ENCODE measurements at regions not wholly inside any gene's neighbourhood (a gene's known extent, or its start where the extent isn't known, plus 50 kb on each side); places are given as distances from the start of the nearest gene placed in this dataset.

DNA sequence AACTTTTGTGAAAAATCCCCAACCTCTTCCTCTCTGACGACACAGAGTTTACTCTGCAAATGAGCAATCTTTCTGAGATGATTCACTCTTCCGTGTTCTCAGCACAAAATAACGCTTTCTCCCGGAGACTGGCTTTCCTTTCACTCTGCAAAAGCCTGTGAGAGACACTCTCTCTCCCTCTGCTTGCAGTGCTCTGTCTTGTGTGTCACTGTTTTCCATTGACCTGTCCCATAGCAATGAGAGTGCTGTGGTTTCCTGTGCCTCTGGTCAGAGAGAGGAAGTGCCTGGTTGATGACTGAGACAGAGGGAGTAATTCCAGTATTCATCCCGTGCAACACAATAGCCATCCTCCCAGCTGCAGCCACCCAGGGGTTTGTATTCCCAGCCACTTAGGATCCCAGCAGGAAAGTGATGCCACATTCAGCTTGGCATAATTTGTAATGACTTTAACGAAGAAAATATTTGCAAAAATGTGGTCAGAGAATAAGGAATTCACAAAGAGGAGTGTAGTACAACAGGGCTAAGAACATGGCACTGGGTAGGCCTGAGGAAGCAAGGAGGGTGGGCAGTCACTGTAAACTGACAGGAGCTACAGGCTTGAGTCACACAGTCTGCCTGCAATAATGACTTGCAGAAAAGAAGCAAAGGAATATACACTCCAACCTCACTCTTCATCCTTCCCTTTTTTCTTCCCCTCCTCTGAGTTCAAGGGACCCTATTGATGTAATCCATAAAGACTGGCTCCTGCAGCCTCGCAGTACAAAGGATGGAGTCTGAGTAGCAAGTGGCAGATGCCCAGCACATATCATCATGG, 463.5 kb upstream of the RGMB start:
- no peak for DNase-seq (ENCODE audit: extremely low spot score)
- no peaks in the 10 kb centered on the region for H3K36me3 ChIP-seq
- no peaks in the 10 kb centered on the region for H3K9me3 ChIP-seq
- 46% methylated on average over 7 of the region's 7 CpGs for WGBS
- H3K27me3 ChIP-seq = no peaks in the 10 kb centered on the region
- peak overlapping the region in 3 of 4 donors; percentile 15 to 39 (median 25) for H3K27ac ChIP-seq (replicated peaks in 1 of 4)
- no peak for TF ChIP-seq POLR2AphosphoS5 (IDR thresholded peaks at IDR 0.05)
- TF ChIP-seq POLR2A (IDR thresholded peaks at IDR 0.05; ENCODE audit: low read depth) = no peak
- no peak for TF ChIP-seq EP300 (IDR thresholded peaks at IDR 0.05)
- no peak for TF ChIP-seq CTCF (IDR thresholded peaks at IDR 0.05)
- H3K4me1 ChIP-seq = peaks cover 0 to 21% (median 9%) of the 10 kb centered on the region in 4 donors
- peak overlapping the region in 2 of 4 donors; percentile 15 to 24 for H3K4me3 ChIP-seq
- intact Hi-C loops (cut with DNase I) = no loop called here

- no peak for DNase-seq (ENCODE audit: extremely low spot score)
- no peaks in the 10 kb centered on the region for H3K9me3 ChIP-seq
- peaks cover 0 to 18% (median 9%) of the 10 kb centered on the region in 4 donors for H3K4me1 ChIP-seq
- no peak overlapping the region for H3K4me3 ChIP-seq
- H3K27ac ChIP-seq (replicated peaks in 1 of 4) = peak overlapping the region in 3 of 4 donors; percentile 21 to 25 (median 25)
- no peaks in the 10 kb centered on the region for H3K27me3 ChIP-seq
- intact Hi-C loops (cut with DNase I) = no loop called here
- TF ChIP-seq POLR2A (IDR thresholded peaks at IDR 0.05; ENCODE audit: low read depth) = no peak
- TF ChIP-seq POLR2AphosphoS5 (IDR thresholded peaks at IDR 0.05) = no peak
- TF ChIP-seq CTCF (IDR thresholded peaks at IDR 0.05) = no peak
- TF ChIP-seq EP300 (IDR thresholded peaks at IDR 0.05) = no peak
- no peaks in the 10 kb centered on the region for H3K36me3 ChIP-seq
Measured at GRCh38 chr5:98314292-98314691, 459.2 kb upstream of the RGMB start.

DNA sequence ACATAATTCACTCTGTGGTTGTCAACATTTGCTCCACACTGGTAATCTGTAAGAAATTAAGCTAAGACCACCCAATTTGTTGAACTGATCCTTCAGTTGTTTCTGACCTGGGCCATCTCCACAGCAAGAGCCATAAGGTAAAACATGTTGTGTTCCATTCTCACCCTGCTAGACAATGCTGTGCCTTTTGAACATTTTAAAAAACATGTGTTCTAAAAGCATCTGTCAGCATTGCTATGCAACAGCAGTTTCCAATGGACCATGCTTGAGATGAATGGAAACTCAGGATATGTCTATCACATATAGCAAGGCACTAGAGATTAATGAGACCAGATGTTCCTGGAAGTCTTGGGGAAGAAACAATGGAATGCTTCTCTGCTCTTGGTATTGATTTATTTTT, 455.1 kb upstream of the RGMB start:
- TF ChIP-seq EP300 (IDR thresholded peaks at IDR 0.05) = no peak
- no peak for TF ChIP-seq POLR2AphosphoS5 (IDR thresholded peaks at IDR 0.05)
- TF ChIP-seq POLR2A (IDR thresholded peaks at IDR 0.05; ENCODE audit: low read depth) = no peak
- no peak for TF ChIP-seq CTCF (IDR thresholded peaks at IDR 0.05)
- intact Hi-C loops (cut with DNase I) = no loop called here
- H3K36me3 ChIP-seq = no peaks in the 10 kb centered on the region
- no peak overlapping the region for H3K4me3 ChIP-seq
- H3K4me1 ChIP-seq = peaks cover 0 to 17% (median 6%) of the 10 kb centered on the region in 4 donors
- H3K27me3 ChIP-seq = no peaks in the 10 kb centered on the region
- no peak for DNase-seq (ENCODE audit: extremely low spot score)
- no peaks in the 10 kb centered on the region for H3K9me3 ChIP-seq
- no peak overlapping the region for H3K27ac ChIP-seq (replicated peaks in 1 of 4)

- no peaks in the 10 kb centered on the region for H3K27me3 ChIP-seq
- no peak for DNase-seq (ENCODE audit: extremely low spot score)
- peaks cover 0 to 6% (median 1%) of the 10 kb centered on the region in 4 donors for H3K4me1 ChIP-seq
- H3K27ac ChIP-seq (replicated peaks in 1 of 4) = no peak overlapping the region
- TF ChIP-seq POLR2AphosphoS5 (IDR thresholded peaks at IDR 0.05) (no peak), POLR2A (IDR thresholded peaks at IDR 0.05; ENCODE audit: low read depth) (no peak), CTCF (IDR thresholded peaks at IDR 0.05) (no peak), EP300 (IDR thresholded peaks at IDR 0.05) (no peak)
- intact Hi-C loops (cut with DNase I) = no loop called here
- H3K9me3 ChIP-seq = no peaks in the 10 kb centered on the region
- H3K36me3 ChIP-seq = no peaks in the 10 kb centered on the region
- H3K4me3 ChIP-seq = no peak overlapping the region
- 91% methylated on average over 7 of the region's 7 CpGs for WGBS
Measured at GRCh38 chr5:98319299-98320011, 454.0 kb upstream of the RGMB start.
